ENCODE measurements at regions not wholly inside any gene's neighbourhood (a gene's known extent, or its start where the extent isn't known, plus 50 kb on each side); places are given as distances from the start of the nearest gene placed in this dataset.

- TF ChIP-seq CTCF (IDR thresholded peaks at IDR 0.05) (no peak), POLR2A (IDR thresholded peaks at IDR 0.05) (no peak)
Observed at GRCh38 chr7:25765110-25765655, 386.8 kb upstream of the NFE2L3 start.
